Spleen (tissue), 7 donors: ENCODE measurements at regions not wholly inside any gene's neighbourhood (a gene's known extent, or its start where the extent isn't known, plus 50 kb on each side); places are given as distances from the start of the nearest gene placed in this dataset.

Experiments used
- POLR2AphosphoS5 ChIP-seq, 3 donors: sonication (generic); formaldehyde crosslinking; IDR thresholded peaks; one replicate each; pipeline ENCODE4 v1.5.1; 2017; ENCODE audit warnings: antibody characterized with exemption in 3 of 3
- TF ChIP-seq, protein P1 (sequence below), 11 experiments: fragments of 200-600 bp in 7 of 11; fragments of 450-650 bp in 4 of 11; sonication (generic) in 4 of 11; IDR thresholded peaks in 8 of 11; conservative IDR thresholded peaks in 3 of 11; 1 replicate in 7 of 11; 2 replicates in 4 of 11; pipeline versions ENCODE4 v1.4.0 to v1.8.0; 2016 to 2021; ENCODE audit warnings: antibody characterized with exemption in 11 of 11, inconsistent platforms in 4 of 11, mild to moderate bottlenecking in 1 of 11
- donor health status: DM: no; HTN: no; CAD: no; lungs with moderate emphysema.
- donor health status: DM: no; HTN: no; CAD: no.
- donor health status: DM: no; HTN: no; CAD: no.

GRCh38 chr13:47134939-47135489, 238.2 kb upstream of the HTR2A start:
- TF ChIP-seq, protein P1, sequence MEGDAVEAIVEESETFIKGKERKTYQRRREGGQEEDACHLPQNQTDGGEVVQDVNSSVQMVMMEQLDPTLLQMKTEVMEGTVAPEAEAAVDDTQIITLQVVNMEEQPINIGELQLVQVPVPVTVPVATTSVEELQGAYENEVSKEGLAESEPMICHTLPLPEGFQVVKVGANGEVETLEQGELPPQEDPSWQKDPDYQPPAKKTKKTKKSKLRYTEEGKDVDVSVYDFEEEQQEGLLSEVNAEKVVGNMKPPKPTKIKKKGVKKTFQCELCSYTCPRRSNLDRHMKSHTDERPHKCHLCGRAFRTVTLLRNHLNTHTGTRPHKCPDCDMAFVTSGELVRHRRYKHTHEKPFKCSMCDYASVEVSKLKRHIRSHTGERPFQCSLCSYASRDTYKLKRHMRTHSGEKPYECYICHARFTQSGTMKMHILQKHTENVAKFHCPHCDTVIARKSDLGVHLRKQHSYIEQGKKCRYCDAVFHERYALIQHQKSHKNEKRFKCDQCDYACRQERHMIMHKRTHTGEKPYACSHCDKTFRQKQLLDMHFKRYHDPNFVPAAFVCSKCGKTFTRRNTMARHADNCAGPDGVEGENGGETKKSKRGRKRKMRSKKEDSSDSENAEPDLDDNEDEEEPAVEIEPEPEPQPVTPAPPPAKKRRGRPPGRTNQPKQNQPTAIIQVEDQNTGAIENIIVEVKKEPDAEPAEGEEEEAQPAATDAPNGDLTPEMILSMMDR (IDR thresholded peaks at IDR 0.05 in 8 of 11, conservative IDR thresholded peaks at IDR 0.05 in 3 of 11): no peak
- TF ChIP-seq POLR2AphosphoS5 (IDR thresholded peaks at IDR 0.05): no peak
